Motor neuron (in vitro differentiated cells): ENCODE measurements at regions not wholly inside any gene's neighbourhood (a gene's known extent, or its start where the extent isn't known, plus 50 kb on each side); places are given as distances from the start of the nearest gene placed in this dataset.
"Not testable (repeated sequence)": the region's sequence is repeated elsewhere in the genome, so short reads cannot be mapped to it uniquely, and the experiment has no call there.

Experiments
- ATAC-seq, 8 experiments: fragments of 200-7000 bp; cut with Tn5 transposase; replicated peaks in 6 of 8; 2 replicates each; pipeline ENCODE4 v1.8.0; 2021; ENCODE audit warnings: mild to moderate bottlenecking in 8 of 8, moderate library complexity in 8 of 8
- H3K27ac ChIP-seq, 2 donors: fragments of 250-450 bp; sonication (Bioruptor Pico); 2 replicates each; pipeline ENCODE4 v1.9.0; 2021; ENCODE audit warnings: antibody characterized with exemption in 2 of 2, mild to moderate bottlenecking in 2 of 2, moderate library complexity in 1 of 2
- H3K4me1 ChIP-seq, 2 donors: fragments of 250-450 bp; sonication (Bioruptor Pico); replicated peaks in 1 of 2; 2 replicates each; pipeline ENCODE4 v1.6.1; 2021; ENCODE audit warnings: antibody characterized with exemption in 2 of 2, mild to moderate bottlenecking in 2 of 2, moderate library complexity in 1 of 2
- H3K4me3 ChIP-seq, 5 donors: fragments of 250-450 bp; sonication (Bioruptor Pico); 2 replicates each; pipeline ENCODE4 v1.9.0; 2021; ENCODE audit warnings: antibody characterized with exemption in 5 of 5, mild to moderate bottlenecking in 5 of 5, moderate library complexity in 4 of 5
- WGBS, 10 experiments: fragments of 450-650 bp; shearing (Covaris generic); methylation state at CpG; one replicate each; pipeline ENCODE4 v1.0.0; 2022; 5-methylcytosine and 5-hydroxymethylcytosine counted together
- in situ Hi-C, 9 experiments: fragments of 400-800 bp; cut with MboI; loops; one replicate each; pipeline ENCODE4 v1.15.0; 2021; ENCODE audit warnings: low sequenced_read_pairs in 9 of 9, low pct_unique_long_range_greater_than_20kb in 2 of 9; ENCODE audit not compliant: unreplicated experiment in 9 of 9

DNA sequence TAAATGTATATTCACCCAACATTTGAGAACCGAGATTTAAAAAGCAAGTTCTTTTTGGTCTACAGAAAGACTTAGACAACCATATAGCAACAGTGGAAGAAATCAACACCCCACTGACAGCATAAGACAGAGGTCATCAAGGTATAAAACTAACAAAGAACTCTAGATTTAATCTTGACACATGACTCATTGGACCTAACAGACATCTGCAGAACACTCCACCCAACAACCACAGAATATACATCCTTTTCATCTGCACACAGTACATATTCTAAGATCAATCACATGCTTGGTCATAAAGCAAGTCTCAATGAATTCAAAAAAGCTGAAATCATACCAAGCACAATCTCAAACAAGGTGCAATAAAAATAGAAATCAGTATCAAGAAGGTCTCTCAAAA, 65.8 kb downstream of the SPIN4 start:
- H3K4me1 ChIP-seq: no peaks in the 10 kb centered on the region
- in situ Hi-C loops: no loop called here
- no peak overlapping the region for H3K4me3 ChIP-seq
- ATAC-seq: peak in 2 of 8 experiments; percentile 43 to 59
- H3K27ac ChIP-seq: no peak overlapping the region
- 0 to 100% (median 42%) methylated on average over 1 of the region's 1 CpG; no CpG with 5 or more reads in 6 of the 10 experiments for WGBS, 10 experiments

DNA sequence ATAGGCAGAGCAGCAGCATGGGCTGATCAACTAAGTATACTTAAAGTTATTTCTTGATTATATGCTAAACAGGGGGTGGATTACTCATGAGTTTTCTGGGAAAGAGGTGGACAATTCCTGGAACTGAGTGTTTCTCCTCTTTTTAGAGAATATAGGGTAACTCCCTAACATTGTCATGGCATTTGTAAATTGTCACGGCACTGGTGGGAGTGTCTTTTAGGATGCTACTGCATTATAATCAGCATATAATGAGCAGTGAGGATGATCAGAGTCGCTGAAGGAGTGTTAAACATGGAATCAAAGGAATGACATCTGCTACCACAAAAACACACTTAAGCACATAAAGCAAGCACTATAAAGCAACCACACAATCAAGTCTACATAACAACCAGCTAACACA, 66.5 kb downstream of the SPIN4 start:
- H3K27ac ChIP-seq: no peak overlapping the region
- 0 to 80% (median 27%) methylated on average over 1 to 2 of the region's 2 CpGs; no CpG with 5 or more reads in 7 of the 10 experiments for WGBS, 10 experiments
- H3K4me1 ChIP-seq: no peaks in the 10 kb centered on the region
- in situ Hi-C loops: no loop called here
- ATAC-seq: peak in 3 of 8 experiments; percentile 23 to 65 (median 61)
- H3K4me3 ChIP-seq: no peak overlapping the region

DNA sequence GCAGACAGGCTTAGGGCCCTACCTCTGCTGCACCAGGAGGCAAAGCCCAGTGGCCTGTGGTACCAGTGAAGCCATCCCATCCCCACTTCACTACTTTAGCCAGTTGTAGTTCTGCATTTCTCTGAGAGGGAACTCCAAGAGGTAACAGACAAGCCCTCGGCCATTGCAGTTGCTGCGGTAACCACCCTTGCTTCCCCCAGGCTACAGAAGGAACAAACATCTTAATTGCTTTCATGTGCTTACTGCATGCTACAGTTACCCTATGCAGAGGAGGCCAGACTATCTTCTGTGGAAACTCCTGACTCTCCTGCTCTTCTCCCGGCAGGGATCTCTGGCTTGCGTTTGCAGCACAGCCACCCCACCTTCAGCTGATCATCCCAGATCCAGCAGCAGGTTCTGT, 67.8 kb downstream of the SPIN4 start:
- WGBS, 10 experiments: 79 to 100% methylated on average over 2 of the region's 4 CpGs; no CpG with 5 or more reads in 8 of the 10 experiments
- in situ Hi-C loops: no loop called here
- Histone ChIP-seq H3K4me1 (no peaks in the 10 kb centered on the region), H3K27ac (no peak overlapping the region), H3K4me3 (no peak overlapping the region)
- peak in 3 of 8 experiments; percentile 67 to 99 (median 74) for ATAC-seq

DNA sequence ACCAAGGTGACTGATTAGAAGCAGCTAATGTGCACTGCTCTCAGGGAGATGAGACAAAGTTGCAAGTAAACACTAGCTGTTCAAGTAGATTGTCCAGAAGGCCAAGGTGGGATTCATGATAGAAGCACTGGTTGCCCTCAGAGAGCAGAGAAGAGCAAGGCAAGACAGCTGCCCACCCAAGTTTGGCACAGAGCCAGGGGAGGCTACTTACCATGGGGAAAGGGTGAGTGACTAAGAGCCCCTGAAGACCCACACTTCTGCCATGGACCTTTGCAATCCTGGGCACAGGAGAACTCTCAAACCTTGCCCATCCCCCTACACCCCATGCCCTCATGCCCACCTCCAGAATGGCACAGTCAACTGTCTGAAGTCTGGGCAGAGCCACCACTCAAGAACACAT, 68.3 kb downstream of the SPIN4 start:
- Histone ChIP-seq H3K4me3 (no peak overlapping the region), H3K4me1 (no peaks in the 10 kb centered on the region), H3K27ac (no peak overlapping the region)
- no peak for ATAC-seq
- in situ Hi-C loops: no loop called here

DNA sequence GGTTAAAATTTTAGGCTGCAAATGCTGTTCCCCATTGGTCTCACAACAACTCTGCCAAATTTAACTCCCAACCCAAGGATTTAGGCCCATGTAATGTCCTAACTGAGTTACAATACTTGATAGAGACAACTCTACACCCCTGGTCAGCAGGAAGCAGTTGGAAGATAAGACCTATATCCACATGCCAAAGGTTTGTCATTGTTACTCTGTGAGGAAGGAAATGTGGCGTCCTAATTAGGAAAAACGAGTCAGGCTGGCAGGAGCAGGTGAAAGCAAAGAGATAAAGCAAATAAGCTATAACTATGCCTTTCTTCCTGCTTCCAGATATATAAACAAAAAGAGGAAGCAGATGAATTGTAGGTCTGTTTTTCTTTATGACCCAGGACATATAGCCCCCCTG, 69.1 kb downstream of the SPIN4 start:
- H3K4me3 ChIP-seq: no peak overlapping the region
- H3K27ac ChIP-seq: no peak overlapping the region
- ATAC-seq: no peak
- in situ Hi-C loops: no loop called here
- 22 to 27% methylated on average over 2 of the region's 2 CpGs; no CpG with 5 or more reads in 8 of the 10 experiments for WGBS, 10 experiments
- no peaks in the 10 kb centered on the region for H3K4me1 ChIP-seq

DNA sequence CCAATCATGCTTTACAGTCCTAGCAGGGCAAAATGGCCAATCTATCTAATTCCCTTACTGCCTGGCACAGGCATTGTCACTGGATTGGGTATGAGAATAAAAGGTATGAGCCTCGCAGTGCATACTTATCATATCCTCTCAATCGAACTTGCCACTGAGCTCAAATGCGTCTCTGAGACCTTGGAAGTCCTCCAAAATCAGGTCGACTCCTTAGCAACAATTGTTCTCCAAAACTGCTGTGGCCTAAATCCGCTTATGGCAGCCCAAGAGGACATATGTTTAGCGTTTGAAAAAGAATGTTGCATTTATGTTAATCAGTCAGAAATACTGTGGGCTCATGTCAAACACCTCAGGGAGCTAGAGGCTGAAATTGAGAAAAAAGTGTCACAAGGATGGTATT, 69.7 kb downstream of the SPIN4 start:
- ATAC-seq: no peak
- in situ Hi-C loops: no loop called here
- WGBS, 10 experiments: 0 to 60% (median 26%) methylated on average over 1 to 3 of the region's 6 CpGs; no CpG with 5 or more reads in 5 of the 10 experiments

DNA sequence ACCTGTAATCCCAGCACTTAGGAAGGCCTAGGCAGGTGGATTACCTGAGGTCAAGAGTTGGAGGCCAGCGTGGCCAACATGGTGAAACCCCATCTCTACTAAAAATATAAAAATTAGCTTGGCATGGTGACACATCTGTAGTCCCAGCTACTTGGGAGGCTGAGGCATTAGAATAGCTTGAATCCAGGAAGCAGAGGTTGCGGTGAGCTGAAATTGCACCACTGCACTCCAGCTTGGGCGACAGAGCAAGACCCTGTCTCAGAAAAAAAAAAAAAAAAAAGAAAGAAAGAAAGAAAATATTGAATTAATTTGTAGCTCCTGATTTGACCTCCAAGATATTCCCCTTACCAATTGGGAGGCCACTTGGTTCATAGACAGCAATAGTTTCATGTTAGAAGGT, 73.7 kb downstream of the SPIN4 start:
- H3K27ac ChIP-seq, in situ Hi-C loops, H3K4me3 ChIP-seq, ATAC-seq, H3K4me1 ChIP-seq: not testable (repeated sequence)
- WGBS, 10 experiments: 20 to 64% (median 33%) methylated on average over 1 to 2 of the region's 3 CpGs; no CpG with 5 or more reads in 7 of the 10 experiments

More for the DNA sequence above, 69.7 kb downstream of the SPIN4 start:
- H3K4me1 ChIP-seq: no peaks in the 10 kb centered on the region
- no peak overlapping the region for H3K27ac ChIP-seq
- H3K4me3 ChIP-seq: no peak overlapping the region

DNA sequence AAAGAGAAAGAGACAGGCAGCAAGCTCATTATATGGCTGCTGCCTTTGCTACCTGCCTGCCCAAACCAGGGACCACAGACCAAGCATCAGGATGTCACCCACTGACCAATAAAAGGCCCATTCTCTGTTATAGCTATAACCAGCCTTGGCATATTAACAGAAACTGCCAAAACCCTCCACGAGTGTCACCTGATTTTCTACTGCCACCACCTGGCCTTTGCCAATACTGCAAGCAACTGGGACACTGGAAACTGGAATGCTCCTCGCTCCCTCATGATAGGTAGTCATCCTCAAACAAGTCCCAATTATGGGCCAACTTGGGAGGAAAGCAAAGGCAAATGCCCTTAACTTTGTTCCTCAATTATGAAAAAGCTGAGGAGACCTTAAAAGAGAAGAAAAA, 76.0 kb downstream of the SPIN4 start:
- ATAC-seq: peak in 3 of 8 experiments; percentile 36 to 49 (median 40)
- 25 to 67% (median 25%) methylated on average over 1 to 2 of the region's 2 CpGs; no CpG with 5 or more reads in 7 of the 10 experiments for WGBS, 10 experiments
- H3K4me1 ChIP-seq: no peaks in the 10 kb centered on the region
- H3K27ac ChIP-seq: no peak overlapping the region
- in situ Hi-C loops: no loop called here
- no peak overlapping the region for H3K4me3 ChIP-seq

DNA sequence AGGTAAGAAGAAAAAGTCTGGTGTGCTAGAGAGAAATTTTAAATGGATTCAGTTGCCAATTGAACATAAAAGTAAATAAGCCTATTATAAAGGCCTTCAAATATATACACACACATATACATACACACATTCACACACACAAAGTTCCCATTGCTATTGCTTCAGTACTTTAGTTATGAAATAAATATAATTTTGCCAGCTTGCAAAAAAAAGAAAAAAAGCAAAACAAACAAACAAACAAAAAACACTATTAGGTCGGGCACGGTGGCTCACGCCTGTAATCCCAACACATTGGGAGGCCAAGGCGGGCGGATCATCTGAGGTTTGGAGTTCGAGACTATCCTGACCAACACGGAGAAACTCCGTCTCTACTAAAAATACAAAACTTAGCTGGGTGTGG, 80.3 kb downstream of the SPIN4 start:
- no peak for ATAC-seq
- in situ Hi-C loops: no loop called here
- Histone ChIP-seq H3K4me1 (no peaks in the 10 kb centered on the region), H3K4me3 (no peak overlapping the region), H3K27ac (no peak overlapping the region)
- WGBS, 10 experiments: 56 to 93% (median 86%) methylated on average over 2 to 6 of the region's 8 CpGs; no CpG with 5 or more reads in 7 of the 10 experiments

DNA sequence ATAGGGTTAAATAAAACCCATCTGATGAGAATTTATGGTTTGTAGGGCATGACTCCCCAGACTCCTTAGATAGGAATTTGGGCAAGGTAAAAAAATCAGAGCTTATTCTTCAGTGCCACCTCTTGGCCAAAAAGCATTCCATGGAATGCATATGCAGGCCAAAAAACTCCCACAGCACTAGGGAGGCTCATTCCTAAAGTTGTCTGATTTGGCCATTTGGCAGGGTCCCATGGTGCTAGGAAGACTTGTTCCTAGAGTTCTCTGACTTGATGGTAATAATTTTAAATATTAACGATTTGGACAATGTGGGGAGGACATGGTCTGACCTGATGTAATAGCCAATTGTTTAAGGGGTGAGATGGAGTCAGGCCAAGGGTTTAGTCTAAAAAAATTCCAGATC, 93.0 kb downstream of the SPIN4 start:
- H3K4me3 ChIP-seq: no peak overlapping the region
- no peak for ATAC-seq
- in situ Hi-C loops: no loop called here
- H3K27ac ChIP-seq: no peak overlapping the region
- 0 to 100% (median 63%) methylated on average over 1 of the region's 1 CpG; no CpG with 5 or more reads in 5 of the 10 experiments for WGBS, 10 experiments
- H3K4me1 ChIP-seq: no peaks in the 10 kb centered on the region

DNA sequence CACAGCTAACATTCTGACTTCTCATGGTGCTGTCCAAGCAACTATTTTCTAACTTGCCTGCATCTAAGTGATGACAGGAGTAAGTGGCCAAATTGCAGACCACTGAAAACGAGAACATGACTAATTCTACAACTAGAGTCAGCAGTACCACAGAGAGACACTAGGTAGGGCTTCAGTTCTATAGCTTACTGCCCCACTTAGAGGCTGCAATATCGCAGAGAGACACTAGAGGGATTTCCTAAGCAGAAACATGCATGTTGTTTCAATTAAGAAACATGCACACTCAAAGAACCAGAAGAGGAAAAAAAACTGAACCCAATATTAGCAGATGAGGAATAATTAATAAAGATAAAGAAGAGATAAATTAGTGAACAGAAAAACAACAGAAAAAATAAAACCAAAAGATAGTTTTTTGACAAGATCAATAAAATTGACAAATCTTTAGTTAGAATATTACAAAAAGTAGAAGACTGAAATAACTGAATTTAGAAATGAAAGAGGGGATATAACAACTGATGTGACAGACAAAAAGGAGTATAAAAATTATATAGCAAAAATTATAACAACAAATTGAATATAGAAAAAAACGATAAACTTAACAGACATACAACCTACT, 100.8 kb downstream of the SPIN4 start:
- ATAC-seq: peak; percentile 40 to 91 (median 66)
- Histone ChIP-seq H3K27ac (no peak overlapping the region), H3K4me3 (no peak overlapping the region), H3K4me1 (no peaks in the 10 kb centered on the region)
- 0 to 94% (median 24%) methylated on average over 1 to 3 of the region's 3 CpGs; no CpG with 5 or more reads in 1 of the 10 experiments for WGBS, 10 experiments
- in situ Hi-C loops: no loop called here

DNA sequence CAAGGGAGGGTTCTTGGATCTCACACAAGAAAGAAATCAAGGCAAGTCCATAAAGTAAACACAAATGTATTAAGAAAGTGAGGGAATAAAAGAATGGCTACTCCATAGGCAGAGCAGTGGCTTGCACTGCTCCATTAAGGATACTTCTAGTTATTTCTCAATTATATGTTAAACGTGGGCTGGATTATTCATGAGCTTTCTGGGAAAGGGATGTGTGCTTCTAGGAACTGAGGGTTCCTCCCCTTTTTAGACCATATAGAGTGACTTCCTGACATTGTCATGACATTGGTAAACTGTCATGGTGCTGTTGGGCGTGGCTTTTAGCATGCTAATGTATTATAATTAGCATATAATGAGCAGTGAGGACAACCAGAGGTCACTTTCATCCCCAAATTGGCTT, 108.4 kb downstream of the SPIN4 start:
- in situ Hi-C loops, H3K4me3 ChIP-seq, H3K4me1 ChIP-seq, H3K27ac ChIP-seq: not testable (repeated sequence)
- WGBS, 10 experiments: no CpG with 5 or more reads among the region's 2 CpGs
- peak in 2 of 8 experiments; percentile 69 to 80 for ATAC-seq

DNA sequence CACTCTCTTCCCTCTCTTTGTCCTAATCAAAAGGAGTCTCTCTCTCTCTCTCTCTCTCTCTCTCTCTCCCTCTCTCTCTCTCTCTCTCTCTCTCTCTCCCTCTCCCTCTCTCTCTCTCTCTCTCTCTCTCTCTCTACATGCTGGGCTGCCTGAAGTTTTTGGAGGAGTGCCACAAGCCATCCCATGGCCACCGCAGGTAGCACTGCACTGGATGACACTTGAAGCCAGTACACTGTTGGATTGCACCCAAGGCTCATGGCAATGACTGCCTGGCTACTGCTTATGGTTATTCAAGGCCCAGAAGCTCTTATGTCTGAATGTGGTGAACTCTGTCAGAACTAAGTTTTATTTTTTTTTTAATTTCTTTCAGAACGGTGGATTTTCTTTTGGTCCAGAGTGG, 115.2 kb downstream of the SPIN4 start:
- H3K4me1 ChIP-seq, H3K27ac ChIP-seq, in situ Hi-C loops, ATAC-seq, H3K4me3 ChIP-seq: not testable (repeated sequence)
- WGBS, 10 experiments: no CpG with 5 or more reads among the region's 2 CpGs

DNA sequence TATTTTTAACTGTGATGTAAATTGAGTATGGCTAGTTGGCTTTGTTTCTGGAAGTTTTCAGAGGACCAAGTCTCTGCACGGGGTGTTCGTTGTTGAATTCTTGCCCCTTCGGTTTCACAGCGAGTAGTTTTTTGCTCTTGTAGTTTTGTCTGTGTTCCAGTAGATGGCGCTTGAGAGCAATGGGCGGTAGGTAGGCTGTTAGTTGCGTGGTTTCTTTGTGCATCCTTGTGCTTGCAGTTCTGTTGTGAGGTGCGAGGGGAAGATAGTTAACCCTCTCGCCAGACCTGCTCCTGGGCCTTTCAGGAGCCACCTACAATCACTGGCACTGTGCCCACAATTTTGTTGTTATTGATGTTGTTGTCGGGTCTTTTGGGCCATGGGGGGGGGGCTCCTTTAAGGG, 118.1 kb downstream of the SPIN4 start:
- not testable (repeated sequence) for ATAC-seq, H3K4me3 ChIP-seq

More for the DNA sequence above, 118.1 kb downstream of the SPIN4 start:
- H3K4me1 ChIP-seq, in situ Hi-C loops, H3K27ac ChIP-seq: not testable (repeated sequence)
- WGBS, 10 experiments: no CpG with 5 or more reads among the region's 10 CpGs
